ENCODE measurements at regions not wholly inside any gene's neighbourhood (a gene's known extent, or its start where the extent isn't known, plus 50 kb on each side); places are given as distances from the start of the nearest gene placed in this dataset.
"Not testable (repeated sequence)": the region's sequence is repeated elsewhere in the genome, so short reads cannot be mapped to it uniquely, and the experiment has no call there.

DNA sequence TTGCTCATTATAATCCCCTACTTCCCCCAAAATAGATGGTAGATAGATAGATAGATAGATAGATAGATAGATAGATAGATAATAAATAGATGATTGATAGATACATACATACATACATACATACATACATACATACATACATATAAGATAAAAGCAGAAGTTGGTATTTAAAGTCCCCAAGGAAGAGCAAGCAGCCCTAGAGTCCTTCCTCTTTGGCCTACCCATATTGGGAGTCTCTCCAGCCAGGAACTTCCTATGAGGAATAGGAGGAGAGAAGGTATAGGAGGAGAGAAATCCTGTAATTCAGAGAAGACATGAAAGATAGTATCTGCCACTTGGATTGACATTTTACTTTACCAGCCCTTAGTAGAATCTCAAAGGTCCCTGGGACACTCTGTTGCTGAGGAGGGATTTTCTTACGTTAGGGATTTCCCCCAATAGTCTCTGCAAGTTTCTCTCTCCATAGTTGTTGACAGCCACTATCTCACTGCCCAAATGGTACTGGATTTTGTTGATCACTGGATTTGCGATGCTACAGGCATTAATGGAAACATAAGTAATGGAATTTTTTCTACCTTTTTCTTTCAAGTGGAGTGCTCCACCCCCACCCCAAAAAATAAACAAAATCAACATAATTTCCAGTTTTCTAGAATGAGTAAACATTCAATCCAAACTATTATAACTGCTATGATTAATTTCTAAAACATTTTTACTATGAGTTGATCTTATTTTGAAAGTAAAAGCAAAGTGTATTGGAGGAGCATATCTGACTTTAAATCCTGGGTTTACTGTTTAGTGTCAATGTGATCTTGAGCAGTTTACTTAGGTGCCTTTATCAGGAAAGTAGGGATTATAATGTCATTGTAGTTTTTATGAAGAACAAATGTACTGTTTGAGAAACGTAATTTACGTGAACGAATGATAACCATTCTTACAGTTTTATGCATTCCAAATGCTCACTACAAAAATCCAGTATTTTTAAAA is 93.2 kb upstream of the TNFSF4 start:
- DNase-seq (ENCODE audit: low read depth in 2 of 2), result no peak

DNA sequence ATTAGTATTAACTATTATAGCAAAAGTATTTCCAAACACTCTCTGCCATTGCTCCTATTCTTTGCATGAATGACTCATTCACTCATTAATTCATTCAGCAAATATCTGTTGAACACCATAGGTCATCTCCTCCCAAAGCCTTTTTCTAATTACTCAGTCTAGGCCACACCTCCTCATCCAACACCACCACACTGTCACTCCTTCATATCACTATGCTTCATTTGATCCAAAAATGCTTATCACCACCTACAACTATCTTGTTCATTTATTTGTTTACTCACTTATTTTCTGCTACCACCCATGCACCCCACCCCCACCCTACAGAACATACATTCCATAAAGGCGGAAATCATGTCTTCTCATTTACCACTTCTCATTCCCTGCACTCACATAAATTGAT is 94.4 kb upstream of the TNFSF4 start:
- no peak for DNase-seq (ENCODE audit: low read depth in 2 of 2)

DNA sequence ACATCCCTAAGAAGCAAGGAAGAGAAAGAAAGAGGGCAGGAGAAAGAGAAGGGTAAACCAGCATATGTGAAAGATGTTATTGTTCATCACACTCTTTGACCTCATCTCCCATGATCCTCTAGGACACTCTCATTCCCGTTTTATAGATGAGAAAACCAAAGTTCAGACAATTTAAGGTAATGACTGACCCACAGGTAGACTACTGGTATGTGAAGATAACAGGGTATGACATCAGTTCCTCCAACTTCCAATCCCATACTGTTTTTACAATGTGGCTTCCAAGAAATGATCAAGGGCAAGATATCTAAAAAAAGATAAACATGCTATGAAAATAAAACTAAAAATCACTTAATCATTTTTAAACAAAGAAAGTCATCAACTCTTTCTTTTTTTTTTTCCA is 95.2 kb upstream of the TNFSF4 start:
- DNase-seq (ENCODE audit: low read depth in 2 of 2), result no peak

DNA sequence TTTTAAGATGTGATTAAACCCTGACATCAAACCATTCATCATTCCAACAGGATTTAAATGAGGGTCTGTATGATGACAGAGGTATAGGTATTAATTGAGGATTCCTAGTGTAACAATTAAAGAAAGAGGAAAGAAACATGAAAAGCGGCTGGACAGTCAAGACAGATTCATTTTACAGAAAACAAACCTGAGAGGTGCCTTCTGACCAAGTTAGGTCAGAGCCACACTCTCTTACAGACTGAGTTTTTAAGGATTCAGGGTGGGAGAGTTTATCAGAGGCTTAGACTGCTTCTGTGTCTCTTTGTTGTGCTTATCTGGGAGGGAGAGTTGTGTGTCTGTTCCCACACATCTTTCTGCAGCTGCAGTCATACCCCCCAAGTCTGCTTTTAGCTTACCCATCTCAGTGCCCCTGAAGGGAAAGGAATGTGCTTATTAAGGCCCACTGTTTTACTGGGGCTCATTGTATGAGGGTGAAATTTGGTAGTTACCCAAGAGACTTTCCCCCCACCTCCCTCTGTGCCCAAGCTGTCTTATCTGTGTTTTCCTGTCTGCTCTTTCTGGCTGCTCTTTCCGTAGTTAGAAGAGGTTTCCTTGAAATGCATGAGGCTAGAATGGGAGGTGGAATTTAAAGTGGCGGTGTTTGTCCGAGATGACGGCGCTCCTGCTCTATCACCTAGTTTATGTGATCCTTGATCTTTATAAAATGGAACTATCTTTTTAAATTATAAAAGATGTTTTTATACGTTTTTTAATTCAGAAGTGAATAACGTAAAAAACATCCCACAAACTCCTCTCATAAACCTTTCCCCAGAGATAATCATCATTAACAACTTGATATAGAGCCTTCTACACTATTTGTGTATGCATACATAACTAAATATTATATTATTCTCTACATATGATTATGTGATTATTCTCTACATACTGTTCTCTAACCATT is 96.0 kb upstream of the TNFSF4 start:
- no peak for DNase-seq (ENCODE audit: low read depth in 2 of 2)

DNA sequence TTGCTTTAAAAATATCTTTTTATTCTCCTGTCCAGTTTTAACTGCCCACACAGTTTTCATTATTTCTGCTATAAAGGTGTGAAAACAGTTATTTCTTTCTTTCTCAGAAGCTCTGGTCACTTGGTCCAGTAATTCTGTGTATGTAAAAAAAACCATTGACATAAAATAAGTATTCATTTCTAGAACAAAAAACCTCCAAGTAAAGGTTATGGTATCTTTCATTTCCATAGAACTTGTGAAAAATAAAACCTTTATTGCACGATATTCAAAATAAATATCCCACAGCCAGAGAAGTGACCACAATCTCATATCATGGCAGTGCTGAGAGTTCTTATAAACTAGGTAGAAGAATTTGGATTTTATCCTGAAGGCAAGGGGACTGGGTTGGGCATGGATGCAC is 96.9 kb upstream of the TNFSF4 start:
- no peak for DNase-seq (ENCODE audit: low read depth in 2 of 2)

DNA sequence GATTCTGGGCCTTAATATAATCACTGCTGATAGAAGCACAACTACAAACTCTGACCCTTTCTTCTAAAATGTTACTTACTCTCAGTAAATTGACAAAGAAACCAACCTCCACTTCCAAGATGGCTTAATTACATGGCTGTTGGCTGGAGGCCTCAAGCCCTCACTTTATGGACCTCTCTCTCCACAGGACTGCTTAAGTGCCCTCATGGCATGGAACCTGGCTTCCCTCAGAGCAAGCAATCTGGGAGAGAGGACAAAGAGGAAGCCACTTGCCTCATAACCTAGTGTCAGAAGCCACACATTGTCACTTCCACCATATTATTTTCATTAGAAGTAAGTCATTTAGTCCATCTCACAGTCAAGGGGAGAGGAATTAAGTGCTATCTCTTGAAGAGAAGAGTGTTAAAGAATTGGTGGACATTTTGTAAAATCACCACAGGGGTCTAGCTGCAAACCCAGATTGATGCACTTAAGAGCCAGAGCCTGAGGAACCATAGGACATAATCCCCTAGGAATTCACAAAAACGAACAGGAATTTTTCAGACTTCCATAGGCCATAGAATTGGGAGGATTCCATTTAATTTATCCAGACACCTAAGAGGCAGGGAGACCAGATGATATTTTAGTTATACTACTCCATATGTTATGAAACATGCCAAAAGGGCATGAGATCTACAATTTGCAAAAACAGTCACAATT is 97.5 kb upstream of the TNFSF4 start:
- DNase-seq (ENCODE audit: low read depth in 2 of 2), result no peak

DNA sequence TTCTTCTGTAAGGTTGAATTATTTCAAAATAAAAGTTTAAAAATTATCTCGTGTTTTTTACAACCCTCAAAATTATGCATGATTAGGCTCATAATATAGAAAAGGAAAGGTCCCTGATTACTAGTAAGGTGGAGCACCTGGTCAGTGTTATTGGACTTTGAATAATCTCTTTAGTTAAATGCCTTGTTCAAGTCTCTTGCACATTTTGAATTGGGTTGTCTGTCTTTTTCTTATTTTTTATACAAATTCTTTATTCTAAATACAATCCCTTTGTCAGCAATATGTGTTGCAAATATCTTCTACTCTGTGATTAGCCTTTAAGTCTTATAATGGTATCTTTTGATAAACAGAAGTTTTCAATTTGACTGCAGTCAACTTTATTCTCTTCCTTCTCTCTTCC is 100.7 kb upstream of the TNFSF4 start:
- DNase-seq (ENCODE audit: low read depth in 2 of 2), result no peak

DNA sequence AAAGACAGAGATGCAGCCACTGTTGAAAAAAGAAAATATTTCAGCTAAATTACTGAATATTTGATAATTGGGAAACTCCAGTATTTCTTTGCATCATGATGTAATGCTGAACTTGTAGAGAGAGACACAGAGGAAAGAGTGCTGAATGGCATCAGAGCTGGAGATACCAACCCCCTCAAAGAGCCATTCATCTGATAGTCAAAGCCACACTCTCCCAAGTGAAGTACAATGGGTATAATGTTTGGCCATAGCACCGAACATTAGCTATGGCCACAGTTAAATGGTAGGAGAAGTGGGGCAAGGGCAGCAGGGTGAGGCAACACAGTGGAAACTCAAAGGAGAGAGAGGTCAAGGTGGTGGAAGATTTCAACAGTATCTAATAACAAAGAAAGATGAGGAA is 107.5 kb upstream of the TNFSF4 start:
- DNase-seq (ENCODE audit: low read depth in 2 of 2), result no peak

DNA sequence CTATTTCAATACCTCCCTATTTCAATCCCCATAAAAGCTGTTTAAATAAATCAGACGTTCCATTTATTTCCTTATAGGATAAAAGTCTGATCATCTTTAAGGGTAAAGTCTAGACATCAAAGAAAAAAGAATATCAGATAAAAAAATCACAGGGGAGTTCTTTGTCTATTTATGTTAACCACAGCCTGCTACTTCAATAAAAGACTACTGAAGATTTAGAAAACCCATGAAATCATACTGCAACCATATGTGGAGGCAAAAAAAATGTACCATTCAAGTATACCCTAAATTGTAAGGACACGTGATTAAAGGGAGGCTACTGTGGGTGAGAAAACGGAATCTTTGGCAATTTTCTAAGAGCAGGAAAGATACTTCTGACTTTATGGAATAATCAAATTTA is 108.2 kb upstream of the TNFSF4 start:
- no peak for DNase-seq (ENCODE audit: low read depth in 2 of 2)

DNA sequence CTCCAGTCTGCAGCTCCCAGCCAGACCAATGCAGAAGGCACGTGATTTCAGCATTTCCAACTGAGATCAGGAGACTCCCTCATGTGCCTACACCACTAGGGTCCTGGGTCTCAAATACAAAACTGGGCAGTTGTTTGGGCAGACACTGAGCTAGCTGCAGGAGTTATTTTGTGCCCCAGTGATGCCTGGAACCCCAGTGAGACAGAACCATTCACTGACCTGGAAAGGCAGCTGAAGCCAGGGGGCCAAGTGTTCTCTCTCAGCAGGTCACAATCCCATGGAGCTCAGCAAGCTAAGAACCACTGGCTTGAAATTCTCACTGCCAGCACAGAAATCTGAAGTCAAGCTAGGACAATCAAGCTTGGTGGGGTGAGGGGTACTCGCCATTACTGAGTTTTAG is 111.7 kb upstream of the TNFSF4 start:
- no peak for DNase-seq (ENCODE audit: low read depth in 2 of 2)

DNA sequence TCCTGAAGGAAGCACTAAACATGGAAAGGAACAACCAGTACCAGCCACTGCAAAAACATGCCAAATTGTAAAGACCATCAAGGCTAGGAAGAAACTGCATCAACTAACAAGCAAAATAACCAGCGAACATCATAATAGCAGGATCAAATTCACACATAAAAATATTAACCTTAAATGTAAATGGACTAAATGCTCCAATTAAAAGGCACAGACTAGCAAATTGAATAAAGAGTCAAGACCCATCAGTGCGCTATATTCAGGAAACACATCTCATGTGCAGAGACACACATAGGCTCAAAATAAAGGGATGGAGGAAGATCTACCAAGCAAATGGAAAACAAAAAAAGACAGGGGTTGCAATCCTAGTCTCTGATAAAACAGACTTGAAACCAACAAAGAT is 117.2 kb upstream of the TNFSF4 start:
- not testable (repeated sequence) for DNase-seq (ENCODE audit: low read depth in 2 of 2)

DNA sequence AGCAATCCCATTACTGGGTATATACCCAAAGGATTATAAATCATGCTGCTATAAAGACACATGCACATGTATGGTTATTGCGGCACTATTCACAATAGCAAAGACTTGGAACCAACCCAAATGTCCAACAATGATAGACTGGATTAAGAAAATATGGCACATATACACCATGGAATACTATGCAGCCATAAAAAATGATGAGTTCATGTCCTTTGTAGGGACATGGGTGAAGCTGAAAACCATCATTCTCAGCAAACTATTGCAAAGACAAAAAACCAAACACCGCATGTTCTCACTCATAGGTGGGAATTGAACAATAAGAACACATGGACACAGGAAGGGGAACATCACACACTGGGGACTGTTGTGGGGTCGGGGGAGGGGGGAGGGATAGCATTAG is 120.9 kb upstream of the TNFSF4 start:
- not testable (repeated sequence) for DNase-seq (ENCODE audit: low read depth in 2 of 2)

DNA sequence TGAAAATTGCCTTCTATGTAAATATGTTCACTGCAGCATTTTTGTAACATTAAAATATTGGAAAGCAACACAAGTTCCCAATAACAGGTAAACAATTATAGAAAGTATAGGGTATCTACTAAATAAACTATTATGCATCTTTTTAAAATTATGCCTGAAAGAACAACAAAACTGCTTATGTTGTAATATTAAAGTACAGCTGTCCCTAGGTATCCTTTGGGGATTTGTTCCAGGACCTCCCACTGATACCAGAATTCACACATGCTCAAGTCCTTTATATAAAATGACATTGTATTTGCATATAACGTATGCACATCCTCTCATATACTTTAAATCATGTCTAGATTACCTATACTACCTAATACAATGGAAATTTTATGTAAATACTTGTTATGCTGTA is 121.8 kb upstream of the TNFSF4 start:
- no peak for DNase-seq (ENCODE audit: low read depth in 2 of 2)

DNA sequence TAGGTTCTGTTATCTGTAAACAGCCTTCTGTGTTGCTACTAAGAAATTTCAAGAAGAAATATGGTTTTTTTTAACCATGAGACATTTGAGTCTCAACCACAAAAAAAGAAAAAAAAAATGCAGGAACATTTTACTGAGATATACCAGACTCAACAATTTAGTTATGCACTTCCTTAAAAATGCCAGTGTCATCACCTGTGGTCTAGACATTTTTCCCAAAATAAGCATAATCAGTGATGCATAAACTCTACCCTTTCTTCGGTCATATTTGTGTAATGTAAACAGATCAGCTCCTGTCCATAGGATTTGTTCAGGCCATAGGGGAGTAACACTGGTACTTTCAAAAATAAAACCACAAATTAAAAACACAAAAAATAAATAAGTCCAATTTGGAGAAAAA is 122.6 kb upstream of the TNFSF4 start:
- DNase-seq (ENCODE audit: low read depth in 2 of 2), result no peak

DNA sequence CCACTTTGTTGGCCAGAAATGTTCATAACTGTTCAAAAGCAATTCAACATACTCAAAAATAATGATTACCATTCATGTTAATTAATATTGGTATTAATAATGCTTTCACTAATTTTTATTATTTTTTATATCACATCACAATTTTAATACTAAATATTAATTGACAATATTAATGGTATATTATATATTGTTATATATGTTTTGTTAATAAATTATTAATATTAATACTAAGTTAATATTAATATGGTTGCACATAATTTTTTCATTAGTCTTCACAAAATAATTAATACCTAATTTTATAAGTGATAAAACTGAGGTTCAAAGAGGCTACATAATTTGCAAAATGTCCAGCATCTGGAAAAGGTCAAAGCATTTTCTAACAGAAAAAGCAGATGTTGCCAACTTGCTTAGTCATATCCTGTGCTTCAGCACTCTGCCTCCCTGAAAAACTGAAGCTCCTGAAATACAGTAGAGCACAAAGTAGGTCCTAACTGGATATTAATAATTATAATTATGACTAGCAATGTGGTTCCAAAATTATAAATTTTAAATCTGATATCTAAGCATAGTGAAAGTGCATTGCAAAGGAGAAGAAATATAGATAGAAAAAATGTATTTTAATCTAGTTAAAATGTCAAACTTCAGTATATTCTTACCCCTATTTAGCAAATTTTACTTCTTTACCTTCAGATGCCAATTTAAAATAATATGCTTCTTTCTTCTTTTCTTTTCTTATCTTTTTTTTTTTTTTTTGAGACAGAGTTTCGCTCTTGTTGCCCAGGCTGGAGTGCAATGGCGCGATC is 123.2 kb upstream of the TNFSF4 start:
- DNase-seq (ENCODE audit: low read depth in 2 of 2), result no peak

DNA sequence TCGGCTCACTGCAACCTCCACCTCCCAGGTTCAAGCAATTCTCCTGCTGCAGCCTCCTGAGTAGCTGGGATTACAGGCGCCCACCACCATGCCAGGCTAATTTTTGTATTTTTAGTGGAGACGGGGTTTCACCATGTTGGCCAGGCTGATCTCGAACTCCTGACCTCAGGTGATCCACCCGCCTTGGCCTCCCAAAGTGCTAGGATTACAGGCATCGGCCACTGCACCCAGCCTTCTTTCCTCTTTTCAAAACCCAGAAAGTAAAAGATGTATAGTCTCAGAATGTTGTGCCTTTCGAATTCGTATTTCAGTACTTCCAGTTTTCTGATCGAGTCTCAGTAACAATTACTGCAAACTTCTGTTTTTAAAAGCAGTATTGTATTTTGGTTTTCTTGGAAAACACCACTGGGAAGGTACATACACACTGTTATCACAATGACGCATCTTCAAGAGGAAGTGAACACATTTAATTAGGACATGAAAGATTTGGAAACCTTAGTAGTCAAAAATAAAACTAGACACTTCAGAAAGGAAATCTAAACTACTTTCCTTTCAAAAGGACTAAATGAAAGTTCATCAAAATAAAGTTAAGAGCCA is 123.9 kb upstream of the TNFSF4 start:
- DNase-seq (ENCODE audit: low read depth in 2 of 2), result not testable (repeated sequence)

DNA sequence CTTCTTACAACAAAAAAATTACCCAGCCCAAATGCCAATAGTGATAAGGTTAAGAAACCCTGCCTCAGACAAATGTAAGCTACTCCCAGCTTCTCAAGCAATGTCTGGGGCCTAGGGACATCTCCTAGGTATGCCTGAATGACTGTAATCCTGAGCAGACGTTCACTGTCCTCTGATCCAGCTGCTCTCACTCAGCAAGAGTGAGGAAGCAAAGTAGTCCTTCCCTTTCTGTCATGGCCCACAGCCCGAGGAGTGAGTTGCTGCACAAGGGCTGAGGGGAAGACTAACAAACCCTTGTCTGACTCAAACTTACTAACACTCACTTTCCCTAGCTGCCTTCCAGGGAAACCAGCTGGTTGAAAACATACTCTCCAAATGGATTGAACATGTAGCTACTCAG is 124.9 kb upstream of the TNFSF4 start:
- DNase-seq (ENCODE audit: low read depth in 2 of 2), result no peak

DNA sequence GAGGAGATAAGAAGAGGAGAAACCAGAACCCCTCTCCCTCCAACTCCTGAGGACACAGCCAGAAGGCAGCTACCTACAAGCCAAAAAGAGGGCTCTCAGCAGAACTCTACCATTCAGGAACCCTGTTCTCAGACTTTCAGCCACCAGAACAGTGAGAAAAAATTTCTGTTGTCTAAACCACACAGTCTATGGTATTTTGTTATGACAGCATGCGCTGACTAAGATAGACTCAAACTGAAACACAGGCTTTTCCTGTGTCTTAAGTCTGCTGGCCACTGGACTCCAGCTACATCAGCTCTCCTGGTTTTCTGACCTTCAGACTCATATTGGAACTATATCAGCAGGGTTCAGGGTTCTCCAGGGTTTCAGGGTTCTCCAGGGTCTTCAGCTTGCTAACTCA is 126.5 kb upstream of the TNFSF4 start:
- DNase-seq (ENCODE audit: low read depth in 2 of 2), result no peak

DNA sequence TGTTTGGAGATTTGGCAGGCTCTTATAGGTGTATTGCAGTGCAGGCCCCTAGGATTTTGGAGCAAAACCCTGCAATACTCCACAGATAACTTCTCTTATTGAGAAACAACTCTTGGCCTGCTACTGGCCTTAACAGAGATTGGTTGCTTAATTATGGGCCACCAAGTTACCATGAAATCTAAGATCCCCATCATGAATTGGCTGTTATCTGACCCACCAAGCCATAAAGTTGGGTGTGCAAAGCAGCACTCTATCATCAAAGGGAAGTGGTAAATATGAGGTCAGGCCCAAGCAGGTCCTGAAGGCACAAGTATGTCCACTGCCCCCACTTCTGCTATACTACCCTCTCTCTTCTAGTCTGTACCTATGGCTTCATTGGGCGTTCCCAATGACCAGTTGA is 130.0 kb upstream of the TNFSF4 start:
- DNase-seq (ENCODE audit: low read depth in 2 of 2), result no peak

DNA sequence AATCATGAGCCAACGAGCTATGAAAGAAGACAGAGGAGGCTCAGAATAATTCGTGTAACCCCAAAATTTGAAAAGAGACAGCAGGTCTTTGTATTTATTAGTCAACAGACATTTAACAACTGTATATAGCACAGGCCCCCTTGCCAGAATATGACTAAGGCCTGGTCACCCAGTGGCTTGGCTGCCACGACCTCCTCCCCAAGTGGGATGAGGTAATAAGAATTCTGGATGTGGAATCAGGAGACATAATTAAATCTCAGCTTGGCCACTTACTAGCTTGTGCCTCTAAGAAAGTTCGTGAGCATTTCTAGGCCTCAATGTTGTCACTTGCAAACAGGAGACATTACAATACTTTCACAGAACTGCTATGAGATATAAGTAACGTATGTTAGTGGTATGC is 134.2 kb upstream of the TNFSF4 start:
- DNase-seq (ENCODE audit: low read depth in 2 of 2), result no peak

DNA sequence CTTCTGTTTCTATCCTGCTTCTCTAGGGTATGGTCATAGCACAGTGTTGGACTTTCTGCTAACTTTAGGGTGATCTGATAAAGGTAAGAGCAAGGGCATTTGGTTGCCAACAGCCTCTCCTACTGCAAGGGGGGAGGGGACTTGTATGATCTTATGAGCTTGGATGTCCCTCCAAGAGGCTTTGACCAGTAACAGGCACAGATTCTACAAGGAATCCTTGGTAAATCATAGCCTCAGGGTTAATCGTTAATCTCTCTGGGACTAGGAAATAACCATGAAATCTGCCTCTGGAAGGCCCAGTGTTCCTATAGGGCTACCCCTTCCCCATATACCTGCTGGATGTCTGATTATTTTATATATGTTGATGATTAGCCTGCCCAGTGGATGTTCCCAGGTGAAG is 134.8 kb upstream of the TNFSF4 start:
- no peak for DNase-seq (ENCODE audit: low read depth in 2 of 2)
